Mucosa of stomach (tissue), 1 donor: ENCODE measurements at regions not wholly inside any gene's neighbourhood (a gene's known extent, or its start where the extent isn't known, plus 50 kb on each side); places are given as distances from the start of the nearest gene placed in this dataset.

ENCODE experiments used
- H3K27me3 ChIP-seq: one replicate; pipeline ENCODE4 v1.7.0; 2013; ENCODE audit warnings: mild to moderate bottlenecking, low read length; ENCODE audit not compliant: control insufficient read depth, insufficient read depth
- H3K36me3 ChIP-seq: one replicate; pipeline ENCODE4 v1.7.0; 2013; ENCODE audit warnings: low read length; ENCODE audit not compliant: control insufficient read depth, insufficient read depth
- H3K4me1 ChIP-seq: one replicate; pipeline ENCODE4 v1.7.0; 2013; ENCODE audit warnings: mild to moderate bottlenecking, low read length; ENCODE audit not compliant: control insufficient read depth, insufficient read depth
- H3K4me3 ChIP-seq: one replicate; pipeline ENCODE4 v1.7.0; 2013; ENCODE audit warnings: low read length
- H3K9ac ChIP-seq: one replicate; pipeline ENCODE4 v1.7.0; 2013; ENCODE audit warnings: mild to moderate bottlenecking, low read length, moderate library complexity
- H3K9me3 ChIP-seq: one replicate; pipeline ENCODE4 v1.7.0; 2013; ENCODE audit warnings: mild to moderate bottlenecking, low read length, moderate library complexity; ENCODE audit not compliant: control insufficient read depth
- donor health status: Pancreatic carcinoma.

DNA sequence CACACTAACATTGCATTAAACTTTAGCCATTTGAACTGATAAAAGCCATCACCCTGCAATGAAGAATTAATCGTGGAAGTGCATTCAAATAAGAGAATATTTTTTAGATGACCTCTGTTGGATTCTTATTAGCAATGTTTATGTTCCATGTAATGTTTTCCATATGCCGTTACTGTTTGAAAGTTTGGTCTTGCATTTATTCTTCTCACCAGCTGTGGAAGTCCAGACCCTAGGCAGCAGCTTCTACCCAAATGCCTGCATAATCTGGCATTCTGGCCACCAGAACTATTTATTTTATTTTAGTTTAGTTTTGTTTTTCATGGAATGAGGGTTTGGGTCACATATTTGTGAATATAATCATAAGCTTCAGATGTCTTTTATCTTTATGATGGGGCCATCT is 140.4 kb downstream of the SAMD5 start:
- no peak overlapping the region for H3K4me3 ChIP-seq
- no peaks in the 10 kb centered on the region for H3K36me3 ChIP-seq
- no peaks in the 10 kb centered on the region for H3K9me3 ChIP-seq
- no peaks in the 10 kb centered on the region for H3K27me3 ChIP-seq
- no peak overlapping the region for H3K9ac ChIP-seq
- no peaks in the 10 kb centered on the region for H3K4me1 ChIP-seq

- Histone ChIP-seq H3K9ac (no peak overlapping the region), H3K36me3 (no peaks in the 10 kb centered on the region), H3K4me3 (no peak overlapping the region), H3K4me1 (no peaks in the 10 kb centered on the region), H3K27me3 (no peaks in the 10 kb centered on the region), H3K9me3 (no peaks in the 10 kb centered on the region)
These were observed 143.0 kb downstream of the SAMD5 start for GRCh38 chr6:147651249-147652063.

DNA sequence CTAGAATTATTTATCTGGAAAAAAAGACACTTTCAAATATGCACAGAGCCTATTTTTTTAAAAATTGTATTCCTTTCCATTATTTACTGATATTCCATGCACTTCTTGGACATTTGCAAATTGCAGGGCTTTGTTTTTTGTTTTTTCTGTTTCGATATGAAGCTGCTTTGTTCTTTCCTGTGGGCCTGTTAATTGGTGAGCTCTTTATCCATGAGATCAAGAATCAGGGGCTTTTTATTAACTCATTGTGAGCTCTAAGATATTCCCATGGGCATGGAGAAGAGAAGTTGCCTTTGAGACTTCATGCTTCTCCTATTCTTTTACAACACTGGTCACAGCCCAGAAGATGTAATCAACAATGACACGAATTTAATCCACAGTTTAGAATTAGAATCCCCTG is 145.1 kb downstream of the SAMD5 start:
- Histone ChIP-seq H3K27me3 (no peaks in the 10 kb centered on the region), H3K9me3 (no peaks in the 10 kb centered on the region), H3K36me3 (no peaks in the 10 kb centered on the region), H3K9ac (no peak overlapping the region), H3K4me3 (no peak overlapping the region), H3K4me1 (no peaks in the 10 kb centered on the region)

- Histone ChIP-seq H3K27me3 (no peaks in the 10 kb centered on the region), H3K9ac (no peak overlapping the region), H3K4me3 (no peak overlapping the region), H3K4me1 (no peaks in the 10 kb centered on the region), H3K36me3 (no peaks in the 10 kb centered on the region), H3K9me3 (no peaks in the 10 kb centered on the region)
These were observed 145.8 kb downstream of the SAMD5 start for GRCh38 chr6:147654103-147654845.

DNA sequence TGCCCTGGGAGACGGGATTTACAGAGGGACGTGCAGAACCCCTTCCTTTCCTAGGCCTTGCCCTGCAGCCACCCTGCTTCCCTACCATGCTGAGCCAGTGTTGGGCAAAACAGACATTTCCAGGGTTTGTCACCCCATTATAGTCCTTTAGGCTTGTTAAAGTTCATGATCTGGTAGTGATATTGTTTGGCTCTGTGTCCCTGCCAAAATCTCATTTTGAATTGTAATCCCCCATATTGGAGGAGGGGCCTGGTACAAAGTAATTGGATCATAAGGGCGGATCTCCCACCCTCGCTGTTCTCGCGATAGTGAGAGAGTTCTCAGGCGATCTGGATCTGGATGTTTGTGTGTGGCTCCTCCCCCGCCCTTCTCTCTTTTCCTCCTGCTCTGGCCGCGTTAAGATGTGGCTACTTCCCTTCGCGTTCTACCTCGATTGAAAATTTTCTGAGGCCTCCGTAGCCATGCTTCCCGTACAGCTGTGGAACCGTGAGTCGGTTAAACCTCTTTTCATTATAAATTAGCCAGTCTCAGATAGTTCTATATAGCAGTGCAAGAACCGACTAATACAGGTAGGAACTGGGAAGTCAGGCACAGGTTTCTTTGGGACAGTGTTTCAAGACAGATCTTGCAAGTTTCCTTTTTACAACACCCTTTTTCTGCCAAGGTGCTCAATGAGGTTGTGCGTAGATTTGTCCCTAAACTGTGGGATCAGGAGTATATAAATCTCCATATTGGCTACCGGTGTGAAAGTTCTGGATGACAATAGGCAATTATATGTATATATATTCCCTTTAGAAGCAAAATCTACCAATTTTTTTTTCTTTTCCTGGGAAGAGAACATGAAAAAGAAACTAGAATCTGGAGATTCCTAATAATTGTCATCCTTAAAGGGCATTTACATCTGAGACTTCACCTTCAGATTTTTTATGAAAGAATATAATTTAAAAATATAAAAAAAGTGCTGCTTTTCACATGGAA is 152.1 kb downstream of the SAMD5 start:
- Histone ChIP-seq H3K4me1 (no peaks in the 10 kb centered on the region), H3K9ac (no peak overlapping the region), H3K4me3 (no peak overlapping the region), H3K27me3 (no peaks in the 10 kb centered on the region), H3K9me3 (no peaks in the 10 kb centered on the region), H3K36me3 (no peaks in the 10 kb centered on the region)

DNA sequence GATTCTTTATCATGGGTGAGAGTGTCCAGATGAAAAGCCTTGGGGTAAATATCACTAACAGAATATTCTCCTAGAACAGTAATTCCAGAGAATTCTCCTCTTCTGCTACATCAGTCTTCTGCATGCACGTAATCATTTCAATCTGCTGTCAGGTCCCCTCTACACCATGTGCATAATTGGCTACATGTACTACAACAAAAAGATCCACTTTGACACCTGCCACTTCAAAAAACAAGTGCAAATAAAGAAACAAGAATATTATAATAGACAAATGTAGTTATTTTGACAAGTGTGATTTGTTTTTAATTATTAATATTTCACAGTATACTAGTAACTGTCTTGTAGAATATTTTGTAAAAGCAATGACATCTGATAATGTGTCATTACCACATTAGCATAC is 154.2 kb downstream of the SAMD5 start:
- Histone ChIP-seq H3K9me3 (no peaks in the 10 kb centered on the region), H3K9ac (no peak overlapping the region), H3K4me3 (no peak overlapping the region), H3K27me3 (no peaks in the 10 kb centered on the region), H3K36me3 (no peaks in the 10 kb centered on the region), H3K4me1 (no peaks in the 10 kb centered on the region)

- H3K27me3 ChIP-seq, result no peaks in the 10 kb centered on the region
- no peaks in the 10 kb centered on the region for H3K4me1 ChIP-seq
- no peaks in the 10 kb centered on the region for H3K9me3 ChIP-seq
- H3K4me3 ChIP-seq, result no peak overlapping the region
- H3K9ac ChIP-seq, result no peak overlapping the region
- no peaks in the 10 kb centered on the region for H3K36me3 ChIP-seq
These were observed 155.6 kb downstream of the SAMD5 start for GRCh38 chr6:147664092-147664491.

GRCh38 chr6:147666255-147666654 is 157.8 kb downstream of the SAMD5 start:
- H3K36me3 ChIP-seq, result no peaks in the 10 kb centered on the region
- no peaks in the 10 kb centered on the region for H3K4me1 ChIP-seq
- H3K27me3 ChIP-seq, result no peaks in the 10 kb centered on the region
- H3K9ac ChIP-seq, result no peak overlapping the region
- no peaks in the 10 kb centered on the region for H3K9me3 ChIP-seq
- no peak overlapping the region for H3K4me3 ChIP-seq

DNA sequence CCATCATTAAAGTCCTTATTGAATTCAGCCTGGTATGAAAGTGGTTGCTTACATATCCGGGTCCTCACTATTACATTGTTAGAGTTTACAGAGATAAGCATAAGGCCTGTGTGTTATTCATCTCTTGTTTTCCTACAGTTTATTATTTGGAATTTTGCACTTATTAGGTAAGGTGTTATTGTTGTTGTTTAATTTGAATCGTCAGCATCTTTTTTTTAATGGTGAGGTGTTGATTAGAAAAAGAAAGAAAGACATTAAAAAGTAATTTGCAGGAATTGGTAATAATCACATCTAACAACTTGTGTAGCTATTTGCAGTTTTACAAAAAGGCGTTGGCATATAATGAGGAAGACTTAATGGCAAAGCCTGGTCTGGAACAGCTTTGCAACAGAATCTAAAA is 158.6 kb downstream of the SAMD5 start:
- H3K9ac ChIP-seq, result no peak overlapping the region
- no peaks in the 10 kb centered on the region for H3K9me3 ChIP-seq
- no peak overlapping the region for H3K4me3 ChIP-seq
- H3K36me3 ChIP-seq, result no peaks in the 10 kb centered on the region
- H3K27me3 ChIP-seq, result no peaks in the 10 kb centered on the region
- H3K4me1 ChIP-seq, result no peaks in the 10 kb centered on the region

- Histone ChIP-seq H3K4me1 (no peaks in the 10 kb centered on the region), H3K9me3 (no peaks in the 10 kb centered on the region), H3K36me3 (no peaks in the 10 kb centered on the region), H3K4me3 (no peak overlapping the region), H3K9ac (no peak overlapping the region), H3K27me3 (no peaks in the 10 kb centered on the region)
These were observed 165.6 kb downstream of the SAMD5 start for GRCh38 chr6:147674099-147674498.

DNA sequence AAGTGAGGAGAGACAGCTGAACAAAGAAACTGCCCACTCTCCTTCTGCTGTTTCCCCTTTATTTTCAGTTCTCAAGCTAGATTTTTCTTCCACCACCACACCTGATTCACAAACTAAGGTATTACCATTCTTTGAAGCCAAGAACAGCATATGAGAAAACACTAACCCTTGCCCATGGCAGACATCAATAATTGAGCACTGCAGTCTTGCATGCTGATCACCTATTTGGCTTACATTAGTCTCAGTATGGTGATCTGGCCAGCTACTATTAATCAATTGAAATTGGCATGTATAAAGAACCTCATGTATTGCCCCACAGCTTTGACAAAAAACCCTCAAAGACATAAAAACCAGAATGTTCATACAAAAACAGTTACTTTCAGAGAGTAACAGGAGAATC is 166.3 kb downstream of the SAMD5 start:
- Histone ChIP-seq H3K9me3 (no peaks in the 10 kb centered on the region), H3K36me3 (no peaks in the 10 kb centered on the region), H3K4me1 (no peaks in the 10 kb centered on the region), H3K9ac (no peak overlapping the region), H3K27me3 (no peaks in the 10 kb centered on the region), H3K4me3 (no peak overlapping the region)

DNA sequence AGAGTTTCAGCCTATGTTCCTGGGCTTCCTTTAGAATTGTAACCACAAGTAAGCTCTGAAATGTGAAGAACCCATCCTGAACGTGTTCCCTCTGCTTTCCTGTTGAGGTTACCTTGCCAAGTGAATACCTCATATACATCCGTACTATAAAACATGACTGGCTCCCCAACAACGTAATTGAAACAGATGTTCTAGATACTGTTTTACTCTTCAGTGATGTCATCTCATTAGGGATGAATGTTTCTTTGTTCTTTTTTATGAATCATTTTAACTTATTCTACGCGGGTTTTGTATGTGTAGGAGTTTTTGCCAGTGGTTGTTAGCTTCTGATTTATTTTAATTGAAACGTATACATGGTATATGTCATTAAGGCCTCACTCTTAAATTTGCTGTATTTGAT is 166.8 kb downstream of the SAMD5 start:
- Histone ChIP-seq H3K36me3 (no peaks in the 10 kb centered on the region), H3K9me3 (no peaks in the 10 kb centered on the region), H3K4me3 (no peak overlapping the region), H3K9ac (no peak overlapping the region), H3K27me3 (no peaks in the 10 kb centered on the region), H3K4me1 (no peaks in the 10 kb centered on the region)
